Vagina (tissue), 2 donors: ENCODE measurements at regions not wholly inside any gene's neighbourhood (a gene's known extent, or its start where the extent isn't known, plus 50 kb on each side); places are given as distances from the start of the nearest gene placed in this dataset.

Experiments used
- CTCF ChIP-seq, 3 experiments: fragments of 450-650 bp in 2 of 3; fragments of 200-600 bp in 1 of 3; sonication (generic) in 1 of 3; IDR thresholded peaks; one replicate each; pipeline ENCODE4 v1.5.1; 2017 to 2019; ENCODE audit warnings: antibody characterized with exemption in 3 of 3, mild to moderate bottlenecking in 2 of 3, moderate library complexity in 2 of 3
- POLR2A ChIP-seq, 2 donors: fragments of 450-650 bp; IDR thresholded peaks; one replicate each; pipeline ENCODE4 v1.6.1; 2017; ENCODE audit warnings: antibody characterized with exemption in 2 of 2, mild to moderate bottlenecking in 2 of 2, moderate library complexity in 2 of 2
- POLR2AphosphoS5 ChIP-seq, 2 donors: sonication (generic); formaldehyde crosslinking; IDR thresholded peaks; one replicate each; pipeline ENCODE4 v1.9.0; 2017; ENCODE audit warnings: antibody characterized with exemption in 2 of 2, mild to moderate bottlenecking in 2 of 2, low read depth in 1 of 2; ENCODE audit not compliant: insufficient read depth in 1 of 2

GRCh38 chr6:135624402-135625295 is 127.1 kb upstream of the AHI1 start:
- TF ChIP-seq CTCF (IDR thresholded peaks at IDR 0.05) (no peak), POLR2A (IDR thresholded peaks at IDR 0.05) (no peak), POLR2AphosphoS5 (IDR thresholded peaks at IDR 0.05; ENCODE audit: insufficient read depth in 1 of 2, low read depth in 1 of 2) (no peak)
